ENCODE measurements at regions not wholly inside any gene's neighbourhood (a gene's known extent, or its start where the extent isn't known, plus 50 kb on each side); places are given as distances from the start of the nearest gene placed in this dataset.
"Not testable (repeated sequence)": the region's sequence is repeated elsewhere in the genome, so short reads cannot be mapped to it uniquely, and the experiment has no call there.

GRCh38 chr14:83611906-83612390 is 1918.0 kb upstream of the FLRT2 start:
- DNase-seq (ENCODE audit: extremely low spot score, insufficient read length, low read depth) (no peak), FAIRE-seq (no peak)

DNA sequence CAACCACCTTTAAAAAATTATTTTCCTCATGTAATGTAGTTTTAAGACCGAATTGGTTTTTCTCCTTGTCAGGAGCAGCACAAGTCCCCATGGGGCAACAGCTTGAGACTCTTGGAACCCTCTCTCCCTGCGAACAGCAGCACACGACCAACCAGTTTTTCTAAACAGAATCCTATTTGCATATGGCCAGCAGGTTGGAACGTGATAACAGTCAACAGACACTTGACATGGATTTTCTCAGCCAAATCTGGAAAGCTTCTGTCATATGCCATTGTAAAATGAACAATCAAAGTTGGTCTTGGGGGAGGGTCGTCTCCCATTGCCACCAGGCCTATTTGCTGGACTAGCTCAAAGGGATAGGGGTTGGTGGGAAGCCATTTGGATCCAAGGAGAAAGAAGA is 1915.0 kb upstream of the FLRT2 start:
- DNase-seq (ENCODE audit: extremely low spot score, insufficient read length, low read depth) (no peak), FAIRE-seq (no peak)

DNA sequence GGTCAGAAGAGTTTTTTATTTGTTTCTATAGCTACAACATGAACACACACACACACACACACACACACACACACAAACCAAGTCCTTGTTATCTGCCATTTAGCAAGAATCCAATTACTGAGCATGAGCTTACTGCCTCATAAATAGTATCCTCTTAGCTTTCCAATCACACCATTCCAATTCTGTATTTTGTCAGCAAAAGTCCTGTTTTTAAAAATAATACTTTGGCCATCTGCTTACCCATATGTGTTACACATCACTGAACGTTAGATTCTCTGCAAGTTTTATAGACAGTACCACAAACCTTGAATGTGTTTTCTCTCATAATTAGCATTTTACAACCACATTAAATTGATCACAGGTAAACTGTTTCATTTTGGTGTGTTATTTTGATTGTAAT is 1905.4 kb upstream of the FLRT2 start:
- DNase-seq (ENCODE audit: extremely low spot score, insufficient read length, low read depth): no peak
- peak; percentile 29 for FAIRE-seq

- DNase-seq (ENCODE audit: extremely low spot score, insufficient read length, low read depth) (no peak), FAIRE-seq (no peak)
These were observed 1897.6 kb upstream of the FLRT2 start for GRCh38 chr14:83632375-83632774.

DNA sequence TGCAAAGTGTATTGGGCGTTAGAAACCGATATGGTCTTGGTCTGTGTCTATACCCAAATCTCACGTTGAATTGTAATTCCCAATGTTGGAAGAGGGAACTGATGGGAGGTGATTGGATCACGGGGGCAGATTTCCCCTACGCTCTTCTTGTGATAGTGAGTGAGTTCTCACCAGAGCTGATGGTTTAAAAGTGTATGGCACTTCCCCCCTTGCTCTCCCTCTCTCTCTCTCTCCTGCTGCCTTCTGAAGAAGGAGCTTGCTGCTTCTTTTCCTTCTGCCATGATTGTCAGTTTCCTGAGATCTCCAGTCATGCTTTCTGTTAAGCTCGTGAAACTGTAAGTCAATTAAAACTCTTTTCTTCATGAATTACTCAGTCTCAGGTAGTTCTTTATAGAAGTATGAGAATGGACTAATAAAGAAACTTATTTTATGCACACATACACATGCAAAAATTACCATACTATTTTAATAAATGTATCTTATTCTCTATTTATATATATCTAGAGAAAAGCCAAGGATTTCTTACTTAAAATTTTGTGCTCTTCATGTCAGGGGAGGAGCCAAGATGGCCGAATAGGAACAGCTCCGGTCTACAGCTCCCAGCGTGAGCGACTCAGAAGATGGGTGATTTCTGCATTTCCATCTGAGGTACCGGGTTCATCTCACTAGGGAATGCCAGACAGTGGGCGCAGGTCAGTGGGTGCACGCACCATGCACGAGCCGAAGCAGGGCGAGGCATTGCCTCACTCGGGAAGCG is 1891.0 kb upstream of the FLRT2 start:
- no peak for FAIRE-seq
- DNase-seq (ENCODE audit: extremely low spot score, insufficient read length, low read depth): no peak

DNA sequence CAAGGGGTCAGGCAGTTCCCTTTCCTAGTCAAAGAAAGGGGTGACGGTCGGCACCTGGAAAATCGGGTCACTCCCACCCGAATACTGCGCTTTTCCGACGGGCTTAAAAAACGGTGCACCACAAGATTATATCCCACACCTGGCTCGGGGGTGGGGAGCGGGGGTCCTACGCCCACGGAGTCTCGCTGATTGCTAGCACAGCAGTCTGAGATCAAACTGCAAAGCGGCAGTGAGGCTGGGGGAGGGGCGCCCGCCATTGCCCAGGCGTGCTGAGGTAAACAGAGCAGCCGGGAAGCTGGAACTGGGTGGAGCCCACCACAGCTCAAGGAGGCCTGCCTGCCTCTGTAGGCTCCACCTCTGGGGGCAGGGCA is 1890.5 kb upstream of the FLRT2 start:
- not testable (repeated sequence) for DNase-seq (ENCODE audit: extremely low spot score, insufficient read length, low read depth); FAIRE-seq

DNA sequence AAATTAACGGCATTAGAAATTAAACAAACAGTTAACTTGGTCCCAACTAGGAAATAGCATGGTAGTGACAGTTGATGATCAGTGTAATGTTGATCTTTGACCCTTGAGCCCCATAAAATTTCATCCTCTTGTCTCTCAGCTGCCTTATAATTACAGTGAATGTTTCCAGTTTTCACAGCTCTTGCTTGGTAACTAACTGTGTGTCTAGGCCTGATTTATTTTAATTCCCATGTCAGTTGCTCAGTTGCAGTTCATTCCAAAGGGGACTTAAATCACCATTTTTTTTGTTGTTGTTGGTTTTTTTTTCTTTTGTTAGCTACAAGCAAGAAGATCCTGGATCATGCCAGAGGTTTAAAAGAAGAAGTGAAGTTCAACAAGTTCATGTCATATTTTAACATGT is 1883.7 kb upstream of the FLRT2 start:
- DNase-seq (ENCODE audit: extremely low spot score, insufficient read length, low read depth) (no peak), FAIRE-seq (no peak)

- DNase-seq (ENCODE audit: extremely low spot score, insufficient read length, low read depth): no peak
- no peak for FAIRE-seq
These were observed 1869.3 kb upstream of the FLRT2 start for GRCh38 chr14:83660597-83660996.

GRCh38 chr14:83664389-83664788 is 1865.6 kb upstream of the FLRT2 start:
- no peak for DNase-seq (ENCODE audit: extremely low spot score, insufficient read length, low read depth)
- FAIRE-seq: no peak

- FAIRE-seq (no peak), DNase-seq (ENCODE audit: extremely low spot score, insufficient read length, low read depth) (no peak)
These were observed 1840.7 kb upstream of the FLRT2 start for GRCh38 chr14:83689265-83689664.

DNA sequence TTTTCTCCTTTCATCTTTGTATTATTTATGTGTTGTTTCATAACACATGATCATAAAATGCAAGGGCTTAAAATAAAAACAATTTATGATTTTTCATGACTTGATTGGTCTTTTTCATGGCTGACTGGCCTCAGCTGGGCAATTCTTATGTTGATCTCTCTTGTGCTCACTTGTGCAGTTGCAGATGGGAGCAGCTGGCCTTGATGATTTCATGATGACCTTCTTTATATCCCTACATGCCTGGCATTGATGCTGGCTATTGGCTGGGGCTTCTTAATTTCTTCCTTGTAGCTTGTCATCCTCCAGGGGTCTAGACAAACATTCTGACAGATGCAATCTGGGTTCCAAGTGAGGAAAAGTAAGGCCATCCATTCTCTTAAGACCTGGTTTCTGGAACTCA is 1832.8 kb upstream of the FLRT2 start:
- no peak for FAIRE-seq
- no peak for DNase-seq (ENCODE audit: extremely low spot score, insufficient read length, low read depth)

GRCh38 chr14:83702619-83703018 is 1827.3 kb upstream of the FLRT2 start:
- DNase-seq (ENCODE audit: extremely low spot score, insufficient read length, low read depth): no peak
- no peak for FAIRE-seq

GRCh38 chr14:83706231-83706954 is 1823.6 kb upstream of the FLRT2 start:
- no peak for DNase-seq (ENCODE audit: extremely low spot score, insufficient read length, low read depth)
- FAIRE-seq: no peak

DNA sequence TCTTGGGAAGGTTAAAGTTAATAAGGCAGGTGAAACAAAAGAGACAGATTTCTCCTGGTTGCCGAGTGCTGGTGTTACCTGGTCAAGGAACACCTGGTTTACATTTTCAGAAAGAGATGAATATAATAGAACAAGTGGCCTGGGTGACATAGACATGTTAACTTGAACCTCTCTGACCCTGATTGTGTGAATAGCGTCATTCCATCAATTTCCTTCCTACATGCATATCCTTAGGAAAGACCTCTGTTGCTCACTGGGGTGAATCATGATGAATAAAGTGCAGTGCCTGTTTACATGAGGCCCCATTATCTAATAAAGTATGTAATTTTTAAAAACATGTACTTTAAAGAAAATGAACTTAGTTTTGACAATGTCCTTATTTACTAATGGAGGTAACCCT is 1822.9 kb upstream of the FLRT2 start:
- FAIRE-seq (no peak), DNase-seq (ENCODE audit: extremely low spot score, insufficient read length, low read depth) (no peak)

GRCh38 chr14:83709116-83709515 is 1820.8 kb upstream of the FLRT2 start:
- FAIRE-seq (no peak), DNase-seq (ENCODE audit: extremely low spot score, insufficient read length, low read depth) (no peak)

DNA sequence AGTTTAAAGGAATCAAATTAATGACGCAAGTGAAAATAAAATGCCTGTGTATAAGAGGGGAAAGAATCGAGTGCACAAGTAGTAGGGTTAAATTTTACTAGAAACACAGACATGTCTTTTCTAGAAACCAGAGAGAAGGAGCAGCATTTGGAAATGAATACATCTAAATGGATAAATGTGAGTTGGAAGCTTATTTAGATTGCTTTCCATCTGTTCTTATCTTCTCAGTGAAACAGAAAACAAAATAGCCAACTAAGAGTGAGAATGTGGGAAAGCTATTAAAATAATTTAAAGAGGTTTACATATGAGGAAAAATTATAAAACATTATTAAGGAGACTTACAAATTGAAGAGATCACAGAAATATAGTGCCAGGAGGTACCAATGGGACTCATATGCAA is 1818.9 kb upstream of the FLRT2 start:
- FAIRE-seq (no peak), DNase-seq (ENCODE audit: extremely low spot score, insufficient read length, low read depth) (no peak)

DNA sequence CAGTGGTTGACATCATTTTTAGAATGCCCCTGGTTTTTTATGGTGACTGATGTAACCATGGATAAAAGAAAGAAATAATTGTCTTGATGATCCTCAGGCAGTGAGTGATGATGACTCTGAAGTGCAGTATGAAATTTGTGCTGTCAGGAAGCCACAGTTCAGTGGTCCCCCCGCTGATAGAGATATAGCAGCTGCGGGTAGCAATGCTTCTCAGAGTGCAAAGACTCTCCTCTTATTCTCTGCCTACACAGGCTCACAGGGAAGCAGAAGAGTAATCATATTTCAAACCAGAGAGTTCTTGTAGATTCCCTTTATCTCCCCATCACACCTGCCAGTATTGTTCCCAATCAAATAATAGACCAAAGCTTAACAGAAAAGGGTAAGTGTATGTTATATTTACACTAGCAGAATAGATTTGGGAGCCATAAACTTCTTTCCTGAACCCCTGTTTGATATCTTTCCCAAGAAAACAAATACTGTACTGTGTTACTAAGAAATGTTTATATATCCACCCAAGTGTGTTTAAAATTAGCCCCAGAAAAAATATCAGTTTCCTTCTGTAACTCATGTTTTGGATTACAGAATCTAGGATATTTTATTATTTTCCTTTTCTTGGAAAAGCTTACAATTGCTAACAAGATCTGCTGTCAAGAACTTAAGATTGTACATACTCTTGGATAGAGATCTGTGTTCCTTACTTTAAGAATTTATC is 1817.4 kb upstream of the FLRT2 start:
- FAIRE-seq (no peak), DNase-seq (ENCODE audit: extremely low spot score, insufficient read length, low read depth) (no peak)

GRCh38 chr14:83713732-83714131 is 1816.2 kb upstream of the FLRT2 start:
- DNase-seq (ENCODE audit: extremely low spot score, insufficient read length, low read depth): no peak
- no peak for FAIRE-seq

DNA sequence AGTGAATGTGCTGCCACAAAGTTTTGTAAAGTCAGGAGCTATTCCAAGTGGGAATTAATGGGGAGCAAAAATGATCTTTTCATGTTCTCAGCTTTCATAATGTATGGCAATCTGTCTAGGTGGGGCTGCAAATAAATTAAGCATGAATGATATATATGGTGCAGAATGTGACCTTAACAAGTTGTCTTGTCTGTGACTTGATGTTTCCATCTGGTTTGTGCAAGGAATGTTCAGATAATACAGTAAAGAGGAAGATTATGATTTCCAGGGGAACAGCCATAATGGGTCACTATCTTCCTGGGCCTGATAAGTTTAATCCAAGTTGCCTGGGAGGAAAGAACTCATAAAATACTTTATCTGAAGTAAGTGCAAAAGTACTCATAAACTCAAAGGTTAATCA is 1815.8 kb upstream of the FLRT2 start:
- DNase-seq (ENCODE audit: extremely low spot score, insufficient read length, low read depth) (no peak), FAIRE-seq (no peak)

- not testable (repeated sequence) for FAIRE-seq
These were observed 1810.5 kb upstream of the FLRT2 start for GRCh38 chr14:83719435-83719834.

GRCh38 chr14:83733670-83734069 is 1796.3 kb upstream of the FLRT2 start:
- no peak for FAIRE-seq
- no peak for DNase-seq (ENCODE audit: extremely low spot score, insufficient read length, low read depth)

More at GRCh38 chr14:83719435-83719834, 1810.5 kb upstream of the FLRT2 start:
- not testable (repeated sequence) for DNase-seq (ENCODE audit: extremely low spot score, insufficient read length, low read depth)
